Activated B cell treated with CpG ODN at 0.5 μM for 24 hours (primary cell): ENCODE measurements at regions not wholly inside any gene's neighbourhood (a gene's known extent, or its start where the extent isn't known, plus 50 kb on each side); places are given as distances from the start of the nearest gene placed in this dataset.

Experiments
- ATAC-seq: fragments of 200-7000 bp; cut with Tn5 transposase; one replicate; pipeline ENCODE4 v1.10.0; 2021; ENCODE audit warnings: low read depth, mild to moderate bottlenecking, moderate library complexity
- CTCF ChIA-PET: fragments of 350-600 bp; sonication (Branson Sonifier 250); formaldehyde crosslinking; loops from one replicate; lab custom pipeline; 2021; ENCODE audit warnings: antibody characterized with exemption; lab: Charles Lee
- POLR2A ChIA-PET: fragments of 350-600 bp; sonication (Branson Sonifier 250); formaldehyde crosslinking; loops from one replicate; lab custom pipeline; 2021; ENCODE audit warnings: antibody characterized with exemption; lab: Charles Lee
- DNase-seq: peaks from one replicate; pipeline ENCODE4 v3.0.0; 2022
- H3K27ac Mint-ChIP-seq: one replicate; pipeline ENCODE4 v1.8.0; 2020; ENCODE audit warnings: mixed read lengths
- H3K27me3 Mint-ChIP-seq: one replicate; pipeline ENCODE4 v1.8.0; 2021; ENCODE audit warnings: mixed read lengths
- H3K36me3 Mint-ChIP-seq: one replicate; pipeline ENCODE4 v1.8.0; 2021; ENCODE audit warnings: low read depth, mixed read lengths
- H3K4me1 Mint-ChIP-seq: one replicate; pipeline ENCODE4 v1.8.0; 2021; ENCODE audit warnings: mixed read lengths
- H3K4me3 Mint-ChIP-seq: one replicate; pipeline ENCODE4 v1.8.0; 2020; ENCODE audit warnings: mild to moderate bottlenecking, mixed read lengths
- H3K9me3 Mint-ChIP-seq: one replicate; pipeline ENCODE4 v1.8.0; 2020; ENCODE audit warnings: mixed read lengths
- CTCF ChIP-seq: fragments of 200-600 bp; IDR thresholded peaks from one replicate; pipeline ENCODE4 v1.8.0; 2022; ENCODE audit warnings: antibody characterized with exemption, mild to moderate bottlenecking
- intact Hi-C: fragments of 100-400 bp; cut with micrococcal nuclease; formaldehyde crosslinking; loops from one replicate; pipeline ENCODE4 v1.15.1; 2024

GRCh38 chr5:68387074-68387796 lies 171.7 kb downstream of the PIK3R1 start:
- Mint-ChIP-seq H3K36me3 (no peaks in the 10 kb centered on the region), H3K4me1 (peaks cover 2% of the 10 kb centered on the region), H3K9me3 (peaks cover 3% of the 10 kb centered on the region), H3K4me3 (no peak overlapping the region), H3K27ac (no peak overlapping the region), H3K27me3 (no peaks in the 10 kb centered on the region)
- no peak for TF ChIP-seq CTCF
- ATAC-seq = no peak
- intact Hi-C loops = no loop called here
- CTCF ChIA-PET = no interaction called here
- POLR2A ChIA-PET = no interaction called here
- DNase-seq = no peak

GRCh38 chr5:68389618-68390017 lies 174.1 kb downstream of the PIK3R1 start:
- POLR2A ChIA-PET = no interaction called here
- H3K4me1 Mint-ChIP-seq = peaks cover 10% of the 10 kb centered on the region
- no peak overlapping the region for H3K27ac Mint-ChIP-seq
- CTCF ChIA-PET = no interaction called here
- no peaks in the 10 kb centered on the region for H3K36me3 Mint-ChIP-seq
- peaks cover 3% of the 10 kb centered on the region for H3K9me3 Mint-ChIP-seq
- DNase-seq (no peak), ATAC-seq (no peak)
- intact Hi-C loops = no loop called here
- no peak for TF ChIP-seq CTCF
- H3K4me3 Mint-ChIP-seq = no peak overlapping the region
- no peaks in the 10 kb centered on the region for H3K27me3 Mint-ChIP-seq

GRCh38 chr5:68392617-68393016 lies 177.1 kb downstream of the PIK3R1 start:
- H3K9me3 Mint-ChIP-seq = peaks cover 6% of the 10 kb centered on the region
- intact Hi-C loops = no loop called here
- ATAC-seq = no peak

GRCh38 chr5:68395302-68395701 lies 179.7 kb downstream of the PIK3R1 start:
- DNase-seq (no peak), ATAC-seq (no peak)
- Mint-ChIP-seq H3K4me3 (no peak overlapping the region), H3K4me1 (peaks cover 10% of the 10 kb centered on the region), H3K36me3 (no peaks in the 10 kb centered on the region), H3K27ac (no peak overlapping the region), H3K9me3 (peaks cover 6% of the 10 kb centered on the region), H3K27me3 (no peaks in the 10 kb centered on the region)
- no peak for TF ChIP-seq CTCF
- intact Hi-C loops = no loop called here
- CTCF ChIA-PET = no interaction called here
- POLR2A ChIA-PET = no interaction called here

More at GRCh38 chr5:68392617-68393016, 177.1 kb downstream of the PIK3R1 start:
- peaks cover 10% of the 10 kb centered on the region for H3K4me1 Mint-ChIP-seq
- no peak overlapping the region for H3K27ac Mint-ChIP-seq
- no peak overlapping the region for H3K4me3 Mint-ChIP-seq
- no peak for TF ChIP-seq CTCF
- no peak for DNase-seq
- ChIA-PET CTCF (no interaction called here), POLR2A (no interaction called here)
- no peaks in the 10 kb centered on the region for H3K27me3 Mint-ChIP-seq
- no peaks in the 10 kb centered on the region for H3K36me3 Mint-ChIP-seq

- TF ChIP-seq CTCF = no peak
- Mint-ChIP-seq H3K36me3 (no peaks in the 10 kb centered on the region), H3K27me3 (no peaks in the 10 kb centered on the region), H3K4me1 (peaks cover 10% of the 10 kb centered on the region), H3K9me3 (peaks cover 6% of the 10 kb centered on the region), H3K4me3 (no peak overlapping the region), H3K27ac (no peak overlapping the region)
- intact Hi-C loops = no loop called here
- POLR2A ChIA-PET = no interaction called here
- CTCF ChIA-PET = no interaction called here
- ATAC-seq = no peak
- DNase-seq = no peak
Observed at GRCh38 chr5:68395926-68396511, 180.5 kb downstream of the PIK3R1 start.
